HT-29 (cell line): ENCODE measurements at regions not wholly inside any gene's neighbourhood (a gene's known extent, or its start where the extent isn't known, plus 50 kb on each side); places are given as distances from the start of the nearest gene placed in this dataset.
"Not testable (repeated sequence)": the region's sequence is repeated elsewhere in the genome, so short reads cannot be mapped to it uniquely, and the experiment has no call there.

Source experiments
- DNase-seq: peaks from one replicate; pipeline ENCODE4 v3.0.0-alpha.2; 2015; ENCODE audit warnings: low spot score

DNA sequence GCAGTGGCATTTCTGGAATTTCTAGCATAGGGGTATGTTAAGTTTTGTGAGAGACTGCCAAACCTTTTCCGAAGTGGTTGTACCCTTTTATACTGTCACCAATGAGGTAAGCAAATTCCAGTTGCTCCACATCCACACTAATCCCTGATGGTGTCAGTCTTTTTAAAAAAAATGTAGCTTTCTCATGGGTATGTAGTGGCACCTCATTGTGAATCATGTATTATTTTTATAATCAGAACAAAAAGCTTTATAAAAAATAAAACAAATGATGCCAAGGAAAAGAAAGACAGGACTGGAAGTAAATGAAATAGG lies 93.4 kb upstream of the CLINT1 start:
- DNase-seq = no peak

- DNase-seq = no peak
These were observed 92.9 kb upstream of the CLINT1 start for GRCh38 chr5:157951673-157952373.

DNA sequence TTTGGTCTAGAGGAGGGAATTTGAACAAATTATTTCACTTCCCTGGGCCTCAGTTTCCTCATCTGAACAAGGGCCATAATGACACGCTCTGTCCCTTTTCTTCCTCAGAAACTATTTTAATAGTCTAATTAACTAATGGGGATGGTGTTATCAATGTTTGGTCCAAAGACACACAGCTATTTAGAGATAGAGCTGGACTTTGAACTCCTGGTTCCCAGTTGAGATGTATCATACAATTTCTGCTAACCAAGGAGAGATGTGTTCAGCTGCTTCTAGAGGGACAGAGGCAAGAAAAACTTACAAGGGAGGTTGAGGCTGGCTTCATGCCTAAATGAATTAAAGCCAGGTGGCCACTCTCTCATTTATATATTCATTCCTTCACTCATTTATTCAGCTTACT lies 90.6 kb upstream of the CLINT1 start:
- no peak for DNase-seq

- DNase-seq = peak; percentile 98
These were observed 89.9 kb upstream of the CLINT1 start for GRCh38 chr5:157948738-157949410.

- DNase-seq = no peak
These were observed 88.2 kb upstream of the CLINT1 start for GRCh38 chr5:157947156-157947555.

DNA sequence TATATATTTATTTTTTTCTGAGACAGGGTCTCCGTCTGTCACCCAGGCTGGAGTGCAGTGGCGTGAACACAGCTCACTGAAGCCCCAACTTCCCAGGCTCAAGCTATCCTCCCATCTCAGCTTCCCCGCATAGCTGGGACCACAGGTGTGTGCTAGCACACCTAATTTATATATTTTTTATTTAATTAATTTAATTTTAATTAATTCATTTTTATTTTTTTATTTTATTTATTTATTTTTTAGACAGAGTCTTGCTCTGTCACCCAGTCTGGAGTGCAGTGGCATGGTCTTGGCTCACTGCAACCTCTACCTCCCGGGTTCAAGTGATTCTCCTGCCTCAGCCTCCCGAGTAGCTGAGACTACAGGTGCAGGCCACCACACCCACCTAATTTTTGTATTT lies 86.9 kb upstream of the CLINT1 start:
- not testable (repeated sequence) for DNase-seq

GRCh38 chr5:157944938-157945337 lies 86.0 kb upstream of the CLINT1 start:
- DNase-seq = no peak

DNA sequence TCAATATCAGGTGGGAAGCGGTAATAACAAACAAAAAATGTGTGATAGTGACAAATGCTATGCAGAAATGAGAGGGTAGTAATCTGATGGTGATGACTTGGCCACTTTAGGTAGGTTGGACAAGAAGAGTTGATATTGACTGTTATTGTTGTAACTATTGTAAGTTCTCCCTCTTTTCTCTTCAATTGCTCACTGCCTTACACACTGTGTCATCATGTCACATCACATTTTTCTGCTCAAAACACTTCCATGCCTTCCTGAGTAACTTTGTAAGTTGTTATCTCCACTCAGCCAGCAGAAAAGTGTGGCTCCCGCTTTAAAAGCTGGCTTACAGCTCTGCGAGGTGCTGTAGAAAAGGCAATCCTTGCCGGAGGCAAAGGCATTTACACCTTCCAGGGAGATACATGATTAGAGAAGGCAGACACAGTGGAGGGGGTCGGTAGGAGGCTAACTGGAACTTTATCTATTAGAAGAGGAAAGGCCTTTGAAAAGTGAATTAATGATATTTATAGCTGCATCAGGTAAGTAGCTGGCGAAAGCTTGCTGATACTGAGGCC lies 85.2 kb upstream of the CLINT1 start:
- no peak for DNase-seq

DNA sequence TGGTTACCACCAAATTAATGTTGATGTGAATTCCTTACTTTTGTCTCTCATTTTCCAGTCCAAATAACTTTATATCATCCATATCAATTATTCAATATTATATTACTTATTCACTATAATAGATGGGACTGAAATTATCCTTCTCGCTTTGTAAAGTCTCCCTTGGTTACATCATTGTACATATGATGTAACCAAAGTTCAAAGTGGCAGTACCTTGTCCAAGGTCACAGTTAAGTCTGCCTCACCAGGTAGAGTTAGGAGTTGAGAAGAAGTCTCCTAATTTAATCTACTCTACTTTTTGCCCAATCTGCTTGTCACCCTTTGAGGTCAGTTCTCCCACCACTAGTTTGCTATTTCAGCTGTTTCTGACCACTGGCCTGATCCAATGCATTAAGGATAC lies 83.7 kb upstream of the CLINT1 start:
- no peak for DNase-seq

DNA sequence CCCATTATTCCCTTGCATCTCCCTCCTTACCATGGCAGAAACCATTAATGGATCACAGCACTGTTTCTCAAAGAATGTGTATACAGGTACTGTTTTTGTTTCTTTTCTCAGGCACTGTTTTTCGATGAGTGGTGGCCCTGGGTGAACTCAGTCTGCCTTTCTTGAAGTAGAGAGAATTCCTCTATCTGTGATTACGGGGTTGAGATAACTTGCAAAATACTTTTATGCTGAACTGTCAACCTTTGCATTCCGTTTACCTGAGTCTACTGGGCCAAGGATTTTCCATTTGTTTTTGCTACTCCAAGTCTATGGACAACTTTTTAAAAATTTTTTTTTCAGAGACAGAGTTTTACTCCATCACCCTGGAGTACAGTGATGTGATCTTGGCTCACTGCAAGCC lies 82.7 kb upstream of the CLINT1 start:
- DNase-seq = no peak

DNA sequence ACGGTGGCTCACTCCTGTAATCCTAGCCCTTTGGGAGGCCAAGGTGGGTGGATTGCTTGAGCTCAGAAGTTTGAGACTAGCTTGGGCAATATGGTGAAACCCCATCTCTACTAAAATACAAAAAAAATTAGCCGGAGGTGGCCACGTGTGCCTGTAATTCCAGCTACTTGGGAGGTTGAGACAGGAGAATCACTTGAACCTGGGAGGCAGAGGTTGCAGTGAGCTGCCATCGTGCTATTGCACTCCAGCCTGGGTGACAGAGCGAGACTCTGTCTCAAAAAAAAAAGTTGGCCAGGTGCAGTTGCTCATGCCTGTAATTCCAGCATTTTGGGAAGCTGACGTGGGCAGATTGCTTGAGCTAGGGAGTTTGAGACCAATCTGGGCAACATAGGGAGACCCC lies 79.2 kb upstream of the CLINT1 start:
- not testable (repeated sequence) for DNase-seq

GRCh38 chr5:157936776-157937501 lies 78.0 kb upstream of the CLINT1 start:
- not testable (repeated sequence) for DNase-seq

- no peak for DNase-seq
These were observed 75.7 kb upstream of the CLINT1 start for GRCh38 chr5:157934600-157934999.

DNA sequence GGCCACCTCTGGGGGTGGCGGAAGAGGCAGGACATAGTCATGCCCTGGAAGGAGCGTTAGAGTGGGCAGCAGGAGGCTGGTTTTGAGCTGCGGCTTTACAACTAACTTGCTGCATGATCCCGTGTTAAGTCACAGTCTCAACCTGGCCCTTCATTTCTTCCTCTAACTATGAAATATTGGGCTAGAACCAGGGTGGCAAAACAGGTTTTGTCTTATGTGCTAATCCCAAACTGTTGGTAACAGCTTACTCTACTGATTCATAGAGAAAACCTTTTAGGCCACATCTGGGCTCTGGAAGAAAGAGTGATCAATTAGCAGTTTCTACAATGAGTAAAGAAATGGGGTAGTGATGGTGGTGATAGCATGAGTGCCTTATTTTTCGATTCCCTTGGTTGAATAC lies 74.1 kb upstream of the CLINT1 start:
- no peak for DNase-seq

DNA sequence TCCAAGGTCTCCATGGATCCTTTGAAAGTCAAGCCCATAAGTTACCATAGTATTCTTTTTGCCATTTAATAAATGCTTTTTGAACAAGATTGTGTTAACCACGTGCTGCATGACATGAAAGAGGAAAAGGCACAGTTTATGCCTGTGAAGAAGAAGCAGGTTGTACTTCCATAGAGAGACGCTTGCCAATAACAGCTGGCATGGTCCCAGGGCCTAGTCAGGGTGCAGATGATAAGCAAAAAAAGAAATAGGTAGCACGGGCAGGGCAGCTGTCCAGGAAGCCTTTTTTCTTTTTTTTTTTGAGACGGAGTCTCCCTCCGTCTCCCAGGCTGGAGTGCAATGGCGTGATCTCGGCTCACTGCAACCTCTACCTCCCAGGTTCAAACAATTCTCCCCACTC lies 71.8 kb upstream of the CLINT1 start:
- DNase-seq = no peak

DNA sequence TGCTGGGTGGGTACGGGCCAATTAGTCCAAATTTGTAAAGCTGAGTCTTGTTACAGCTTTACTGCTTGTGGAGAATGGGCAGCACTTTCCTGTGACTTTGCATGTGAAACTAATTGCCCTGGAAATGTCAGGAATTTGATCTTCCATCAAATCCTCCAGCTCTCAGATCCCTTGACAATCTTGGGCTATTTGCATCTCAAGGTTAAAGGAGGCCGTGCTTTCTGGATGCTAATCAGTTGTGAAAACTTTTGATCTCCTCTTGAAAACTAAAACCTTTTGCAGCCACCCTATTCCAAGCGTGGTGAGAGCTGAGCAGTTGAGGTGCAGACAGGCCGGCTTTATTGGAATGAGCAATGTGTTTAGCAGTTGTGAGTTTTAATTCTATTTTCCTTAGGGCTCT lies 68.0 kb upstream of the CLINT1 start:
- no peak for DNase-seq

GRCh38 chr5:157925786-157926671 lies 67.1 kb upstream of the CLINT1 start:
- DNase-seq = no peak

- DNase-seq = peak; percentile 69
These were observed 66.2 kb upstream of the CLINT1 start for GRCh38 chr5:157924931-157925729.

DNA sequence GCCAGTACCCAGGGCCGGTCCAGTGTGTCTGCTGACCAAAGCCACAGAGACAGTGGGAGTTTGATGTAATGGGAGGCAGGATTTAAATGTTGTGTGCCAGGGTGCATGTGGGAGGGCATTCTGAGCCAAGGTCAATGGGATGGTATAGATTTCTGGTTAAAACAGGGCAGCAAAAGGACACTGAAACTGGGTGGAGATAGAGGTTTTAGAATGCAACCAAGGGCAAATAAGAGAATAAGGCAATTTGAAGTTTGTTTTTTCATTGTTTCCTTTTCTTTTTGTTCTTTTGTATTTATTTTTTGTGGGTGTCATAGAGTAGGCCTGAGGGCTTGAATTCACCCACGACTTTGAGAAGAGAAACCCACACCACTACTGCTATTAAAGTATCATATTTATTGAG lies 65.5 kb upstream of the CLINT1 start:
- no peak for DNase-seq

DNA sequence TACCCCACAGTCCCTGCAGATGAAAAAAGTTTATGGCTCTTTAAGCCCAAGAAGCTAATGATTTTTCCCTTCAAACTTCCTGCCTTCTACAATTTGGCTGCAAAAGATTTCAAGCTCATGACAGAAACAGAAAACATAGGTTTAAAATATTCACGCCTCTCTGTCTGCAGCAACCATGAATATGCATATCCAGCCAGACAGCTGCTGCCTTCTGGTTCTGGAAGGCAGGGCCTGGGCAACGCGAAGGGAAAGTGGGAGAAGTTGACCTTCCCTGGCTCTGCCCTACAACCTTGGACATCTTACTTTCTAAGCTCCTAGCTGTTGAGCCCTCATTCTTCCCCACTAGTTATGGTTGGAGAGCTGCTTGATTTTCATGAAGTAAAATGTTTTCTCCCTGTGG lies 64.8 kb upstream of the CLINT1 start:
- no peak for DNase-seq

DNA sequence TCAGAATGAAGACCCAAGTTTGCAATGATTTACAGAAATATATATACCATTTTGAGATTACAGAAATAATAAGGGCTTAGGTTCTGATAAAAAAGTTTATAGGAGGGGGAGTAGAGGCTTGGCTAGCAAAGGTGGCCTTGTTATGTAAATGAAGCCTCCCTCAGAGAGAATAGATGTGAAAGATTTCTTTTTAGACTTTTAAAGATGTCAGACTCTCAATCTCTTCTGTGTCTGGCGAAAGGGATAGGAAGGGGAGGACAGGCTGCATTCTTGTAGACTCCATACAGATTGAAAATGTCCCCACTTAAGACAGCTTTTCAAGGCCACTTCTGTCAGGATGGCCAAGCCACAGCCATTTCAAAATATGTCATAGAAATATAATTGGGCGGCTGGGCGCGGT lies 63.1 kb upstream of the CLINT1 start:
- no peak for DNase-seq
